ENCODE measurements at regions not wholly inside any gene's neighbourhood (a gene's known extent, or its start where the extent isn't known, plus 50 kb on each side); places are given as distances from the start of the nearest gene placed in this dataset.
"Not testable (repeated sequence)": the region's sequence is repeated elsewhere in the genome, so short reads cannot be mapped to it uniquely, and the experiment has no call there.

GRCh38 chr2:230593765-230594164 lies 118.9 kb upstream of the CAB39 start:
- no peak for DNase-seq (ENCODE audit: low read depth)

- no peak for DNase-seq (ENCODE audit: low read depth)
These were observed 118.3 kb upstream of the CAB39 start for GRCh38 chr2:230594286-230594840.

GRCh38 chr2:230599853-230600252 lies 112.8 kb upstream of the CAB39 start:
- DNase-seq (ENCODE audit: low read depth) = no peak

- DNase-seq (ENCODE audit: low read depth) = no peak
These were observed 112.4 kb upstream of the CAB39 start for GRCh38 chr2:230600285-230600684.

GRCh38 chr2:230600881-230601280 lies 111.8 kb upstream of the CAB39 start:
- DNase-seq (ENCODE audit: low read depth) = no peak

- DNase-seq (ENCODE audit: low read depth) = no peak
These were observed 111.1 kb upstream of the CAB39 start for GRCh38 chr2:230601510-230601909.

GRCh38 chr2:230602562-230603230 lies 109.9 kb upstream of the CAB39 start:
- peak; percentile 46 for DNase-seq (ENCODE audit: low read depth)

- not testable (repeated sequence) for DNase-seq (ENCODE audit: low read depth)
These were observed 109.3 kb upstream of the CAB39 start for GRCh38 chr2:230603317-230603716.

GRCh38 chr2:230604158-230604557 lies 108.5 kb upstream of the CAB39 start:
- DNase-seq (ENCODE audit: low read depth) = not testable (repeated sequence)

- no peak for DNase-seq (ENCODE audit: low read depth)
These were observed 98.6 kb upstream of the CAB39 start for GRCh38 chr2:230614040-230614439.

- DNase-seq (ENCODE audit: low read depth) = no peak
These were observed 97.7 kb upstream of the CAB39 start for GRCh38 chr2:230614913-230615332.

GRCh38 chr2:230617256-230617706 lies 95.4 kb upstream of the CAB39 start:
- not testable (repeated sequence) for DNase-seq (ENCODE audit: low read depth)

GRCh38 chr2:230619491-230619890 lies 93.2 kb upstream of the CAB39 start:
- DNase-seq (ENCODE audit: low read depth) = no peak

GRCh38 chr2:230625220-230625619 lies 87.4 kb upstream of the CAB39 start:
- not testable (repeated sequence) for DNase-seq (ENCODE audit: low read depth)

- not testable (repeated sequence) for DNase-seq (ENCODE audit: low read depth)
These were observed 85.6 kb upstream of the CAB39 start for GRCh38 chr2:230627091-230627490.

GRCh38 chr2:230627806-230628724 lies 84.6 kb upstream of the CAB39 start:
- DNase-seq (ENCODE audit: low read depth) = no peak

GRCh38 chr2:230631470-230631869 lies 81.2 kb upstream of the CAB39 start:
- DNase-seq (ENCODE audit: low read depth) = no peak

- DNase-seq (ENCODE audit: low read depth) = no peak
These were observed 78.5 kb upstream of the CAB39 start for GRCh38 chr2:230634146-230634545.

GRCh38 chr2:230634721-230635313 lies 77.8 kb upstream of the CAB39 start:
- DNase-seq (ENCODE audit: low read depth) = not testable (repeated sequence)

GRCh38 chr2:230636684-230637271 lies 75.9 kb upstream of the CAB39 start:
- DNase-seq (ENCODE audit: low read depth) = no peak

- DNase-seq (ENCODE audit: low read depth) = not testable (repeated sequence)
These were observed 75.2 kb upstream of the CAB39 start for GRCh38 chr2:230637486-230637885.

GRCh38 chr2:230640540-230641011 lies 72.1 kb upstream of the CAB39 start:
- no peak for DNase-seq (ENCODE audit: low read depth)

Data from stimulated activated CD8-positive, alpha-beta memory T cell treated with anti-CD3 and anti-CD28 coated beads, Interleukin-12 subunit alpha, Interleukin-12 subunit beta, amount 100 ng/mL, for 4 hours (primary cell).